GM13976 (cell line): ENCODE measurements at regions not wholly inside any gene's neighbourhood (a gene's known extent, or its start where the extent isn't known, plus 50 kb on each side); places are given as distances from the start of the nearest gene placed in this dataset.

ENCODE experiments used
- DNase-seq: peaks from one replicate; pipeline ENCODE4 v3.0.0; 2012; ENCODE audit warnings: low spot score
- CTCF ChIP-seq: IDR thresholded peaks from 2 replicates; pipeline ENCODE4 v1.5.1; 2012; ENCODE audit warnings: borderline replicate concordance, mild to moderate bottlenecking; ENCODE audit not compliant: insufficient read depth; ENCODE audit errors: extremely low read depth, missing control alignments, control extremely low read depth
- in situ Hi-C: fragments of 300-500 bp; cut with MboI; formaldehyde crosslinking; loops from one replicate; pipeline ENCODE4 v1.12.0; 2022; ENCODE audit warnings: low sequenced_read_pairs, mixed read lengths, inconsistent platforms; ENCODE audit not compliant: unreplicated experiment

GRCh38 chr18:37710726-37711125 lies 145.1 kb upstream of the CELF4 start:
- TF ChIP-seq CTCF: no peak
- DNase-seq: no peak

GRCh38 chr18:37709740-37710139 lies 144.1 kb upstream of the CELF4 start:
- DNase-seq: no peak
- in situ Hi-C loops: no loop called here
- no peak for TF ChIP-seq CTCF

More at GRCh38 chr18:37710726-37711125, 145.1 kb upstream of the CELF4 start:
- in situ Hi-C loops: no loop called here

- in situ Hi-C loops: no loop called here
- TF ChIP-seq CTCF: no peak
These were observed 139.4 kb upstream of the CELF4 start for GRCh38 chr18:37705016-37705415.

GRCh38 chr18:37702841-37703240 lies 137.2 kb upstream of the CELF4 start:
- no peak for DNase-seq
- no peak for TF ChIP-seq CTCF
- in situ Hi-C loops: no loop called here

More at GRCh38 chr18:37705016-37705415, 139.4 kb upstream of the CELF4 start:
- DNase-seq: no peak

DNA sequence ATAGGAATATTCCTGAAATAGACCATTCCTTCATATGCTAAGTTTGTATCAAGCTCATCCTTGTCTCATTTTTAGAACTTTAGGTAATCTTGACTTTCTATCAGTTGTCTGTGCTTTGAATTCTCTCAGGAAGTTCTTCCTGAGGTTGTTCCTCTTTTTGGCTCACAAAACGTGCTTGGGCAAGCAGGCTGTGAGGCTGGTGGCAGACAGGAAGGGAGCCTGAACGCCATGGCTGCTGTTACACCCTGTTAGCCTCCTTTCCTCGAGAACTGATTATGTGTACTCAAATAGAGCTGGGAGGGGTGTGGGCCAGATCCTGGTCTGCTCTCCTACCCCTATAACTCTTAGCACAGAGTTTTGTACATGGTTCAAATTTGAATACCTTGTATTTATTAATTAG lies 136.4 kb upstream of the CELF4 start:
- in situ Hi-C loops: no loop called here
- TF ChIP-seq CTCF: no peak

DNA sequence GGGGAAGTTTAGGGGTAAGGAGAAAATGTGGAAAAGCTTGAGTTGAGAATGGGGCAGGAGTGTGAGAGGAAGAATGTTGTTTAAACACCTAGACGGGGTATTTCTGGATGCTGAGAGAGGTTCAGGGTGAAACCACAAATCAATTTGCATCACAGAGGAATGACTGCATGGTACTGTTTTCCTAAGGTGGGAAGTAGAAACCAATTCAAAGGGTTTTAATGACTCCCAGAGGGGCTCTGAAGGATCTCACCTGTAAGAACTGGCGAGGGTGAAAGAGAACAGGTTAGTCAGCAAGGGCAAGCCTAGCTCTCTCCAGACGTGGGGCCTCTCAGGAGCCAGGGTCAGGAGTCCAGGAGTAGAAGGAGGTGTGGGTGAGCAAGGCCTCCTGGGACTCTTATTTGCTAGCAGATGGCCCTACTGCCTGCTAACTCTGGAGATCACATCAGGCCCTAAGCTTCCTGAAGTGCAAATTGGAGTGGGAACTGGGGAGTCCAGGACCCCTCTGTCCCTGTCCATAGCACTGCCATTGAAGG lies 133.0 kb upstream of the CELF4 start:
- in situ Hi-C loops: no loop called here
- DNase-seq: no peak
- TF ChIP-seq CTCF: no peak

More for the DNA sequence above, 136.4 kb upstream of the CELF4 start:
- no peak for DNase-seq

DNA sequence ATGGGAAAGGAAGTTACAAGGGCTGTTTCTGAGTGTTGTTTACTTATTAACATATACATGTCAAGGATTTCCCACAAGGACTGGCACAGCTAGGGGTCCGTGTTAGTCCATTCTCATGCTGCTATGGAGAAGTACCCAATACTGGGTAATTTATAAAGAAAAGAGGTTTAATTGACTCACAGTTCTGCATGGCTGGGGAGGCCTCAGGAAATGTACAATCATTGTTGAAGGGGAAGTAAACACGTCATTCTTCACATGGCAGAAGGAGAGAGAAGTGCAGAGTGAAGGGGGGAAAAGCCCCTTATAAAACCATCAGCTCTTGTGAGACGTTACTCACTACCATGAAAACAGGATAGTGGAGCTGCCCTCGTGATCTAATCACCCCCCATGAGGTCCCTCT lies 128.9 kb upstream of the CELF4 start:
- in situ Hi-C loops: no loop called here
- TF ChIP-seq CTCF: no peak

More for the DNA sequence above, 128.9 kb upstream of the CELF4 start:
- no peak for DNase-seq
